Lower leg skin (tissue), 3 donors: ENCODE measurements at regions not wholly inside any gene's neighbourhood (a gene's known extent, or its start where the extent isn't known, plus 50 kb on each side); places are given as distances from the start of the nearest gene placed in this dataset.

ENCODE experiments used
- POLR2A ChIP-seq, 2 donors: fragments of 450-650 bp; IDR thresholded peaks; one replicate each; pipeline ENCODE4 v1.6.1; 2016 to 2017; ENCODE audit warnings: antibody characterized with exemption in 2 of 2, mild to moderate bottlenecking in 1 of 2, moderate library complexity in 1 of 2
- TF ChIP-seq, protein P1 (sequence below), 3 donors: fragments of 450-650 bp; IDR thresholded peaks; one replicate each; pipeline ENCODE4 v1.5.1; 2016; ENCODE audit warnings: antibody characterized with exemption in 3 of 3, mild to moderate bottlenecking in 3 of 3, moderate library complexity in 2 of 3

DNA sequence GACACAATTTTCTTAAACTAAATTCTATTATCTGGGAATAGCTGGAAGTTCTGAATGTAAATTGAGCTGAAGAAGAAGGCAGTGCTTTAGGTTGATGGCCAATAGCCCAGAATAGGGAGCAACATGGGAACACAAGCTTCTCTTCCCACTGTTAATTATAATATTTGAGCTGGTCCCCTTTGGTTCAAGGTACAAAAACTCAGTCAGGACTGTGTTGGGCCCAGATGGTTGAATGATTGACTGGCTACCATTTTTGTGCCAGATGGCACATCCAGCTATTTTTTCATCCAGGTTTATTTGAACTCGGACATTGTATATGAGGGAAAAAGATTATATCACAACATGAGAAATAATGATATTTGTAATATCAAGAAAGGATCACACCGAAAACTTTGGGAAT is 458.9 kb downstream of the SLITRK1 start:
- TF ChIP-seq POLR2A (IDR thresholded peaks at IDR 0.05): no peak
- TF ChIP-seq, protein P1, sequence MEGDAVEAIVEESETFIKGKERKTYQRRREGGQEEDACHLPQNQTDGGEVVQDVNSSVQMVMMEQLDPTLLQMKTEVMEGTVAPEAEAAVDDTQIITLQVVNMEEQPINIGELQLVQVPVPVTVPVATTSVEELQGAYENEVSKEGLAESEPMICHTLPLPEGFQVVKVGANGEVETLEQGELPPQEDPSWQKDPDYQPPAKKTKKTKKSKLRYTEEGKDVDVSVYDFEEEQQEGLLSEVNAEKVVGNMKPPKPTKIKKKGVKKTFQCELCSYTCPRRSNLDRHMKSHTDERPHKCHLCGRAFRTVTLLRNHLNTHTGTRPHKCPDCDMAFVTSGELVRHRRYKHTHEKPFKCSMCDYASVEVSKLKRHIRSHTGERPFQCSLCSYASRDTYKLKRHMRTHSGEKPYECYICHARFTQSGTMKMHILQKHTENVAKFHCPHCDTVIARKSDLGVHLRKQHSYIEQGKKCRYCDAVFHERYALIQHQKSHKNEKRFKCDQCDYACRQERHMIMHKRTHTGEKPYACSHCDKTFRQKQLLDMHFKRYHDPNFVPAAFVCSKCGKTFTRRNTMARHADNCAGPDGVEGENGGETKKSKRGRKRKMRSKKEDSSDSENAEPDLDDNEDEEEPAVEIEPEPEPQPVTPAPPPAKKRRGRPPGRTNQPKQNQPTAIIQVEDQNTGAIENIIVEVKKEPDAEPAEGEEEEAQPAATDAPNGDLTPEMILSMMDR (IDR thresholded peaks at IDR 0.05): no peak
